ENCODE measurements at regions not wholly inside any gene's neighbourhood (a gene's known extent, or its start where the extent isn't known, plus 50 kb on each side); places are given as distances from the start of the nearest gene placed in this dataset.

GRCh38 chr2:181311837-181312236, 145.3 kb upstream of the ITGA4 start:
- TF ChIP-seq CTCF (IDR thresholded peaks at IDR 0.05) = no peak
- TF ChIP-seq POLR2A (IDR thresholded peaks at IDR 0.05) = no peak
- TF ChIP-seq POLR2AphosphoS5 (IDR thresholded peaks at IDR 0.05) = no peak

All from breast epithelium (tissue), 3 donors.